ENCODE measurements at regions not wholly inside any gene's neighbourhood (a gene's known extent, or its start where the extent isn't known, plus 50 kb on each side); places are given as distances from the start of the nearest gene placed in this dataset.
"Not testable (repeated sequence)": the region's sequence is repeated elsewhere in the genome, so short reads cannot be mapped to it uniquely, and the experiment has no call there.

DNA sequence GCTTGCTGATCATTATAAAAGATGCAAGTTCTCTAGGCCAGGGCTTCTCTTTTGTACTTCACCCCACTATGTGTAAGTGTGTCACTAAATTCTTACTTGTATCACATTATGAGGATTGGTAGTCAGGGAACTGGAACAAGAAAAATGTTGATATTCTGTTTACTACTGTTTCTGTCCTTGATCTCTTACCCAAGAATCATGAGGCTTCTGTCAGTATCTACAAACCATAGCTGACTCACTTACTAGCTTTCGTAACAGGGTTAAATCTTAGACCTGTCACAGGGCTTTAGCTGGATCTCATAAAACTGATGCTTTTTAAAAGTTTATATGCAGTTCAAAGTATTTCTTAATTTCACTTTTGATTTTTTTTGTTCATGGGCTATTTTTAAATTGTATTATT is 681.2 kb downstream of the PLPP3 start:
- DNase-seq (ENCODE audit: low read depth in 2 of 2, low spot score in 1 of 2): no peak

DNA sequence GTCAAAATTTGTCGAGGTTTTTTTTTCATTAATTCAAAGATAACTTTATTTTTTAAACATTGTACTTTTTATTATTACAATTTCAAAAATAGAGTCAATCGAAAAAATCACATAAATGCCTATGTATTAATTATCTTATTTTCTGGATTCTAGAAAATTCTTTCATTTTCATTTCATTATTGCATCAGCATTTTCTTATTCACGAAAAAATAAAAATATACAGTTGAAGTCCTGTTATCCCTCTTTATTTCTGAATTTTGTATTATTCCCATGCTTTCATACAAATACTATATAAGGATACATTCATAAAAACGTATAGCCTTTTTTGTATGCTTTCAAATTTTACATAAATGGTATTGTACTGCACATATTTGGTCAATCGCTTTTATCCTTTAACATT is 681.0 kb upstream of the USP24 start:
- no peak for DNase-seq (ENCODE audit: low read depth in 2 of 2, low spot score in 1 of 2)

DNA sequence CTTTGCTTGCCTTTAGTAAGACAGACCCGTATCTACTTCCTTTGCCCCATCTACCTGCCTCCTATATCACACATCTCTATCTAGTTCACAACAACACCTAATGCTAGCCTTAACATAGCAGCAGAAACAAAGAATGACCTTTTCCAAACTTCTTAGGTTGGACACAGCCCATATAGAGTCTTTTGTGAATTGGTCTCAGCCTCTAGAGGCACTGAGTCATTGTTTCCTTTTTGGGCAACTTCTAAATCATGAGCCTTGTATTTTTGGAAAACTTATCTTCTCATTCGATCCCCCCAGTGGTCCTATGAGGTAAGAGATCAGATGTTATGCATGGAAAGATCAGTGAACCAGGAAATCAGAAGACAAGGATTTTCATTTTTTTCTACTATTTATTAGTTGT is 679.4 kb upstream of the USP24 start:
- no peak for DNase-seq (ENCODE audit: low read depth in 2 of 2, low spot score in 1 of 2)

DNA sequence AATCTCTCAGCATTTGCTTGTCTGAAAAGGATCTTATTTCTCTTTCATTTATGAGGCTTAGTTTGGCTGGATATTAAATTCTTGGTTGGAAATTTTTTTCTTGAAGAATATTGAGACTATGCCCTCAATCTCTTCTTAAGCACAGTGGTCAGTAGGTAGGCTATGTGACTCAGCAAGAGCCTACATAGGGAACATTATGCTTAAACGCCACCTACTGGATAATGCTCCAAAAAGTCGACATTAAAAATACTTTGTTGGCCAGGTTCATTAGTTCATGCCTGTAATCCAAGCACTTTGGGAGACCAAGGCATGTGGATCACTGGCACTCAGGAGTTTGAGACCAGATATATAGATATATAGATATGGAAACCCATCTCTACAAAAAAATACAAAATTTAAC is 678.0 kb upstream of the USP24 start:
- no peak for DNase-seq (ENCODE audit: low read depth in 2 of 2, low spot score in 1 of 2)

DNA sequence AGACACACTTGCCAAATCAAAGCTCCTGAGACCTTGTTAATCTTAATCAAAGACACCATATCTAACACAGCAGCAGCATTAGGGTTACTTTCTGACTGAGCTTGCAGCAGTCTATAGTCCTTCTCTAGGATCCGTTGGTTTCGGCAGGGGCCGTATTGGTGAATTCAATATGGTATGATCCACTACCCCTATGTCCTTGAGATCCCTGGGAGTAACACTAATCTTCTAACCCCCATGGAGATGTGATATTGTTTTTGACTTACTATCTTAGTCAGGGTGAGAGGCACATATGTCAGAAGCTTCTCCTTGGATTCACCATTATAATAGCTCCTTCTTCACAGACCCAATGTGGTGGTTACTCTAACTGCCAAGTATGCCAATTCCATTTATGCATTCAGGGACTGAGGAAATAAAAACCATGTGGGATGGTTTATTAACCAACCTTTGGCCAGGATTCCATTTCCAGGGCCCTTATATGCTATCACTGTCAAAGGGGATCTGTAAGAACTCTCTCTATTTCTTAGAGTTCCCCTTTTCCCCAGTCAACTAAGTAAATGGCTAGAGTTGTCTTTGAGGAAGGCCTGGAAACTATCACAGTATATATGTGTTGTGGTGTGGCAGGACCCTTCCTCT is 673.6 kb upstream of the USP24 start:
- DNase-seq (ENCODE audit: low read depth in 2 of 2, low spot score in 1 of 2): no peak

GRCh38 chr1:55886856-55887712 is 671.9 kb upstream of the USP24 start:
- DNase-seq (ENCODE audit: low read depth in 2 of 2, low spot score in 1 of 2): no peak

GRCh38 chr1:55885619-55886018 is 670.5 kb upstream of the USP24 start:
- no peak for DNase-seq (ENCODE audit: low read depth in 2 of 2, low spot score in 1 of 2)

DNA sequence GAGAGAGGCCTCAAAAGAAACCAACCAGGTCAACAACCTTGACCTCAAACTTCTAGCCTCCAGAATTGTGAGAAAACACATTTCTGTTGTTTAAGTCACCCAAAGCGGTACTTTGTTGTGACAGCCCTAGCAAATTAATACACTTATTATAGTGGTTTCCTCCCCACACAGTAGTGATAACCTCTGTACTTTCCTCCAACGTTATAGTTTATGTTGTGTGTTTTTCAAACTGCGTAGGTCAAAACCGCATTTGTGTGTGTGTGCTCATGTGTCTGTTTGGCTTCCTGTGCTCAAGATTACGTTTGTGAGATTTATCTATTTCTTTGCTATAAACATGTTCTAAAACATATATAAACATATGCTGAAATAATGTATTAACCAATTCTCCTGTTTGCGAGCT is 667.8 kb upstream of the USP24 start:
- no peak for DNase-seq (ENCODE audit: low read depth in 2 of 2, low spot score in 1 of 2)

DNA sequence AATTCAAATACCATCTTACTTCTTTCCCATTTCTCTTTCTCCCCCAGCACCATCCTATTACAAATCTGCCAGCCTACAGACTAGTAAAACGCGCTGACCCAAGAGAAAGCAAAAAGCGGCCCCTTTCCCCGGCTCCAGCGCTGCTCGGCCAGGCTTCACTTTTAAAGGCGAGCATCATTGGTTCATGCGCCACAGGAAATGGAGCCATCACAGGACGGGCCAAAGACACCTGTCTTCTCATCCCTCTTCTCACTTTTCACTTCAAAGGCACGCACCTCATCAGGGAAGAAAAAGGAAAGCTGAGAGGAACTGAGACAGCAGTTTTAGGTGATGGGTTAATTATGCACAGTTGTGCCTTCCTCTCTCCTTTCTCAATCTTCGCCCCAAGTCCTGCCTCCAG is 664.2 kb upstream of the USP24 start:
- no peak for DNase-seq (ENCODE audit: low read depth in 2 of 2, low spot score in 1 of 2)

- DNase-seq (ENCODE audit: low read depth in 2 of 2, low spot score in 1 of 2): no peak
Observed at GRCh38 chr1:55877437-55878232, 662.5 kb upstream of the USP24 start.

DNA sequence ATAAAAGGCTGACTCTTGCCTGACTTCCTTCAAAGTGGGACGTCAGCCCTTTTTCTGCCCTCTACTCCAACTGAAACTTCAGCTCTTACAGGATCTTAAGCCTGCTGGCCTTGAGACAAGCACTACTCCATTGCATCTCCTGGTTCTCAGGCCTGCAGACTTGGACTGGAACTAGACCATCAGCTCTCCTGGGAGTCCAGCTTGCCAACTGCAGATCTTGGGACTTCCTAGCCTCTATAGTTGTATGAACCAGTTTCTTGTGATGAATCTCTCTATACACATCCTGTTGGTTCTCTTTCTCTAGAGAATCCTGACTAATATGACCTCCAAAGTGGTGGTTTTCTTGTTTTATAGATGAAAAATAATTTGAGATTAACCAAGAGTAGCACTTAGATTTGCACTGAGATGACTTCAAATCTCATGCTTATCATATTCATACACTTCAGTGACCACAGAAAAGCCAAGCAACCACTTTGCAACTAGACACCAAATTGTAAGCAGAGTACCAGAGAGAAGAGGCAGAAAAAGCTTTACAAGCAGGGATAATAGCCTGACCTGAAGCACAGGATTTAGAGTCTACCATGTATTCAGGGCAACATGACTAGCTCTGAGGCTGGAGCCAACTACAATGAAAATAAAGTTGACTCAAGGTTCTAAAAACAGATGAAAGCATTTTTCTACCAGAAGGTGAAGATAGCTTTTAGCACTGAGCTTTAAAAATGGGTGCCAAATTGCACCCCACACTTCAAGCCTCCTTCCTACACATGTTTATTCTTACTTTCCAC is 661.3 kb upstream of the USP24 start:
- DNase-seq (ENCODE audit: low read depth in 2 of 2, low spot score in 1 of 2): no peak

- DNase-seq (ENCODE audit: low read depth in 2 of 2, low spot score in 1 of 2): no peak
Observed at GRCh38 chr1:55870106-55870505, 654.9 kb upstream of the USP24 start.

DNA sequence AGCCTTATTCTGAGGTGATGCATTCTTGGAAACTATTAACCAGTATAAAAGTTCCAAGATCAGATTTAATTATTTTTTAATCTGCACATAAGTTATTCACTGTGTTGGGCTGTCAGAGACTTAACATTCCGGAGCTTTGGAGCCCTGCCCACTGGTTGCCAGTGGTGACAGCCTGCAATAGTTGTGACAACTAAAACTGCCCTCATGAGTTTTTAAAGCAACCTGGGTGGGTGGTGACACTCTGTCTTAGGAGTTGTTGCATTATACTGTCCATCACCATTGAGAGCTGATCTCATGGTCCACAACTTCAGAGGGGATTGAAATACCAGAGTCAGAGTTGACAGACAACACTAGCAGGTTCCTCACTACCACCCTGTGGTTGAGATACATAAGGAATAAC is 653.9 kb upstream of the USP24 start:
- no peak for DNase-seq (ENCODE audit: low read depth in 2 of 2, low spot score in 1 of 2)

DNA sequence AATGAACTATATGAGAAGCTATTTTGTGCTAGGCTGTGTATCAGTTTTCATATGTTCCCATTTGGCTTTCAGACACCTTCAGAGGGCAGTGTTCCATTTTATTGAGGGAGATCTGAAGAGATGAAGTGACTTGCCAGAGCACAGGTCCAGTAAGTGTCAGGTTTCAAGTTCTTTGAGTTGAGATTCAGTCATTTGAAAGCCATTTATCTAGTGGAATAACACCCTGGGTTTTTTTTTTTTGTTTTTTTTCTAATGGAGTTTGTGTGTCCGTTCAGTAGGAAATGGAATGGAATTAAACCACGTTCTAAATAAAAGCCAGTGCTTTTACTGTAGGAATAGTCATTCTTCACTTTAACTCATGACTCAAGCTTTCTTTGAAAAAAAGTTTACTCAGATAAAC is 652.9 kb upstream of the USP24 start:
- DNase-seq (ENCODE audit: low read depth in 2 of 2, low spot score in 1 of 2): no peak

- DNase-seq (ENCODE audit: low read depth in 2 of 2, low spot score in 1 of 2): no peak
Observed at GRCh38 chr1:55867304-55867843, 652.2 kb upstream of the USP24 start.

DNA sequence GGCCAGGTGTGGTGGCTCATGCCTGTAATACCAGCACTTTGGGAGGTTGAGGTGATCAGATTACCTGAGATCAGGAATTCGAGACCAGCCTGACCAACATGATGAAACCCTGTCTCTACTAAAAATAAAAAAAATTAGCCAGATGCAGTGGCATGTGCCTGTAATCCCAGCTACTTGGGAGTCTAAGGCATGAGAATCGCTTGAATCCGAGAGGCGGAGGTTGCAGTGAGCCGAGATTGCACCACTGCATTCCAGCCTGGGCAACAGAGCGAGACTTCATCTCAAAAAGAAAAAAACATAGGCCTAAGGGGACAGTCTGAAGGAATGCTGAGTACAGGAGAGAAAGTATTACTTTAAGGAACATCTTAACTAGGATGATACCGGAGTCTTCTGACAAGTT is 650.6 kb upstream of the USP24 start:
- not testable (repeated sequence) for DNase-seq (ENCODE audit: low read depth in 2 of 2, low spot score in 1 of 2)

DNA sequence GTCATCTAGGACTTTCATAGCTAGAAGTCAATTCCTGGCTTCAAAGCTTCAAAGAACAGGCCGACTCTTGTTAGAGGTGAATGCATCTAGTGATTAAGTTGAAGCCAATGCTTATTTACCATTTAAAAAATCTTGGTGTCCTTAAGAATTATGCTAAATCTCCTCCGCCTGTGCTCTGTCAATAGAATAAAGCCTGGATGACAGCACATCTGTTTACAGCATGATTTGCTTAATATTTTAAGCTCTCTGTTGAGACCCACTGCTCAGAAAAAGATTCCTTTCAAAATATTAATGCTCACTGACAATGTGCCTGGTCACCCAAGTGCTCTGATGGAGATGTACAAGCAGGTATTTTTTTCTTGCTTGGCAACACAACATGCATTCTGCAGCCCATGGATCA is 649.1 kb upstream of the USP24 start:
- no peak for DNase-seq (ENCODE audit: low read depth in 2 of 2, low spot score in 1 of 2)

- no peak for DNase-seq (ENCODE audit: low read depth in 2 of 2, low spot score in 1 of 2)
Observed at GRCh38 chr1:55861676-55862340, 646.6 kb upstream of the USP24 start.

DNA sequence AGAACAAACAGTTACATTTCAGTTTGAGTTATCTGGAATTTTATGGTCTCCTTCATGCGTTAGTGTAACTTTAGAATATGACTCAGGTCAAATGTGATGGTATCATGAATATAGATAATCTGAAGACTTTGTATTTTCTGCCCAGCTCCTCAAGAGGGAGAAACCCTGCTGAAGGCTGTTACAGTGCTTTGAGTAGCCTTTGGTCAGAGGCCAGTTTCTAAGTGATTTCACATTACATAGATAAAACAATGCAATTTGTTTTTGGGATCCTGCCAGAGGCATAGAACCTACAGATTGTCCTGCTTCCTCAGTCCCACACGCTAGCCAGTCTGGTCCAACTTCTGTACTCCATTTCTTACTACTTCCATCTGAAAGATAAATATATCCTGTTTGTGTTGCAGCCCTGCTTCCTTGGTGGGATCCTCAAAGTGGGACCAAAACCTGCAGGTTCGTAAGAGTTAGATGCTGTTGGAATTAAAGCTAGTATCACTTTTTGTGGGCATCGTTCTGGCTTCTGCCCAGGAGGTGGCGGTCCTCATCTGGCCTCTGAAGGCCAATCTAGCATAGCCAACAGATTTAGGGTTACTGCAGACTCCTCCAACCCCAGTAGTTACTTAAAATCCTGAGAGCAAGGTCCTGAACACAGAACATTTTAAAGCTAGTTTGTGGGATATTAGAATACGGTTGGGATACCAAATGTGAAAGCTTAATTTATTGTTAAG is 645.8 kb upstream of the USP24 start:
- no peak for DNase-seq (ENCODE audit: low read depth in 2 of 2, low spot score in 1 of 2)

GRCh38 chr1:55860326-55860725 is 645.2 kb upstream of the USP24 start:
- DNase-seq (ENCODE audit: low read depth in 2 of 2, low spot score in 1 of 2): no peak

Measured in stimulated activated CD8-positive, alpha-beta memory T cell treated with anti-CD3 and anti-CD28 coated beads, Interleukin-4, amount 100 ng/mL, for 4 hours (primary cell).